ENCODE measurements at regions not wholly inside any gene's neighbourhood (a gene's known extent, or its start where the extent isn't known, plus 50 kb on each side); places are given as distances from the start of the nearest gene placed in this dataset.
A peak's percentile ranks its signal among the peaks of the same experiment; 100 is the strongest.

- no peak for DNase-seq (ENCODE audit: low read depth)
Measured at GRCh38 chr11:113634940-113635575, 71.0 kb downstream of the TMPRSS5 start.

- DNase-seq (ENCODE audit: low read depth), result peak; percentile 40
Measured at GRCh38 chr11:113632981-113633380, 73.1 kb downstream of the TMPRSS5 start.

GRCh38 chr11:113629562-113629961 lies 76.5 kb downstream of the TMPRSS5 start:
- DNase-seq (ENCODE audit: low read depth), result no peak

GRCh38 chr11:113628912-113629311 lies 77.2 kb downstream of the TMPRSS5 start:
- no peak for DNase-seq (ENCODE audit: low read depth)

- DNase-seq (ENCODE audit: low read depth), result no peak
Measured at GRCh38 chr11:113627946-113628345, 78.2 kb downstream of the TMPRSS5 start.

GRCh38 chr11:113627297-113627696 lies 78.8 kb downstream of the TMPRSS5 start:
- DNase-seq (ENCODE audit: low read depth), result no peak

- no peak for DNase-seq (ENCODE audit: low read depth)
Measured at GRCh38 chr11:113626736-113627135, 79.4 kb downstream of the TMPRSS5 start.

GRCh38 chr11:113623114-113623513 lies 83.0 kb downstream of the TMPRSS5 start:
- no peak for DNase-seq (ENCODE audit: low read depth)

- DNase-seq (ENCODE audit: low read depth), result peak; percentile 68
Measured at GRCh38 chr11:113618360-113618759, 87.7 kb downstream of the TMPRSS5 start.

GRCh38 chr11:113615773-113616172 lies 90.3 kb downstream of the TMPRSS5 start:
- DNase-seq (ENCODE audit: low read depth), result no peak

- DNase-seq (ENCODE audit: low read depth), result no peak
Measured at GRCh38 chr11:113615098-113615497, 91.0 kb downstream of the TMPRSS5 start.

GRCh38 chr11:113614097-113614496 lies 92.0 kb downstream of the TMPRSS5 start:
- DNase-seq (ENCODE audit: low read depth), result no peak

GRCh38 chr11:113613619-113614018 lies 92.5 kb downstream of the TMPRSS5 start:
- DNase-seq (ENCODE audit: low read depth), result no peak

GRCh38 chr11:113604186-113604585 lies 101.9 kb downstream of the TMPRSS5 start:
- no peak for DNase-seq (ENCODE audit: low read depth)

GRCh38 chr11:113603277-113604059 lies 102.6 kb downstream of the TMPRSS5 start:
- peak; percentile 16 for DNase-seq (ENCODE audit: low read depth)

GRCh38 chr11:113602483-113602882 lies 103.6 kb downstream of the TMPRSS5 start:
- no peak for DNase-seq (ENCODE audit: low read depth)

GRCh38 chr11:113596658-113597057 lies 109.5 kb downstream of the TMPRSS5 start:
- DNase-seq (ENCODE audit: low read depth), result no peak

GRCh38 chr11:113595810-113596594 lies 110.1 kb downstream of the TMPRSS5 start:
- DNase-seq (ENCODE audit: low read depth), result no peak

GRCh38 chr11:113593698-113594308 lies 112.3 kb downstream of the TMPRSS5 start:
- no peak for DNase-seq (ENCODE audit: low read depth)

GRCh38 chr11:113591117-113591516 lies 115.0 kb downstream of the TMPRSS5 start:
- DNase-seq (ENCODE audit: low read depth), result no peak

- peak; percentile 13 for DNase-seq (ENCODE audit: low read depth)
Measured at GRCh38 chr11:113587308-113587739, 112.1 kb upstream of the DRD2 start.

GRCh38 chr11:113584371-113584770 lies 109.2 kb upstream of the DRD2 start:
- no peak for DNase-seq (ENCODE audit: low read depth)

All from HS-5 (cell line).